ENCODE measurements at regions not wholly inside any gene's neighbourhood (a gene's known extent, or its start where the extent isn't known, plus 50 kb on each side); places are given as distances from the start of the nearest gene placed in this dataset.

DNA sequence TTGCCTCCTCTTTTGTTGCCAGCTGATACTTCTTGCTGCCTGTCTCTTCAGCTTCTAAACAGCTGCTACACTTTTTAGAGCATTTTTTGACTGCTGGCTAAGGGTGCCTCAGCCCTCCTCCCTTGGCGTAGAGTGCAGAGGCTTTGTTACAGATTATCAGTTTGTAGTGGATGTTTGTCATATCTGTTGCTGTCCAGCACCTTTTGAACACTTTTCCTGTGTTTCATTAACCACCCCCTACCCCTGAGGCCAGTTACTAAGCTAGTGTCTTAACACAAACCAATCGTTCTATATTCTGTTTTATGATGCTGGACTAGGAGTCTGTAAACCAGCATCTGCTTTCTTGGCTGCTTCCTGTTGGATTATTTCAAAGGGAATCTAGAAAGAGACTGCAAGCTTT lies 441.5 kb downstream of the DNAH5 start (continued):
- no peak for TF ChIP-seq CHD7 (IDR thresholded peaks at IDR 0.05; ENCODE audit: insufficient replicate concordance, low read length)
- no peak for TF ChIP-seq PHF8 (conservative IDR thresholded peaks at IDR 0.05; ENCODE audit: low read depth, low read length)
- TF ChIP-seq TAF1 (IDR thresholded peaks at IDR 0.05; ENCODE audit: low read depth, low read length) = no peak
- TF ChIP-seq SP1 (IDR thresholded peaks at IDR 0.05; ENCODE audit: low read depth, low read length) = no peak
- TF ChIP-seq BRCA1 (IDR thresholded peaks at IDR 0.05; ENCODE audit: low read depth, low read length) = no peak
- no peak for TF ChIP-seq SP2 (IDR thresholded peaks at IDR 0.05; ENCODE audit: low read length)

All from H1 (cell line).